Stromal cell of bone marrow (primary cell): ENCODE measurements at regions not wholly inside any gene's neighbourhood (a gene's known extent, or its start where the extent isn't known, plus 50 kb on each side); places are given as distances from the start of the nearest gene placed in this dataset.

Experiments
- DNase-seq: peaks from one replicate; pipeline ENCODE4 v3.0.0-alpha.2; 2012; ENCODE audit warnings: low read depth

- DNase-seq = no peak
Measured at GRCh38 chr6:37105148-37106050, 64.6 kb upstream of the PIM1 start.

- no peak for DNase-seq
Measured at GRCh38 chr6:37106051-37106363, 63.9 kb upstream of the PIM1 start.

GRCh38 chr6:37106554-37106953 lies 63.4 kb upstream of the PIM1 start:
- DNase-seq = no peak

GRCh38 chr6:37106982-37107491 lies 62.9 kb upstream of the PIM1 start:
- no peak for DNase-seq

GRCh38 chr6:37109714-37110499 lies 60.0 kb upstream of the PIM1 start:
- DNase-seq = no peak

GRCh38 chr6:37110500-37111461 lies 59.2 kb upstream of the PIM1 start:
- no peak for DNase-seq

GRCh38 chr6:37113976-37114375 lies 56.0 kb upstream of the PIM1 start:
- no peak for DNase-seq

GRCh38 chr6:37114612-37115011 lies 55.3 kb upstream of the PIM1 start:
- no peak for DNase-seq

- DNase-seq = no peak
Measured at GRCh38 chr6:37115236-37115895, 54.6 kb upstream of the PIM1 start.

- DNase-seq = no peak
Measured at GRCh38 chr6:37116326-37116725, 53.6 kb upstream of the PIM1 start.

- DNase-seq = no peak
Measured at GRCh38 chr6:37119387-37119886, 50.5 kb upstream of the PIM1 start.
